NCI-H526 (cell line): ENCODE measurements at regions not wholly inside any gene's neighbourhood (a gene's known extent, or its start where the extent isn't known, plus 50 kb on each side); places are given as distances from the start of the nearest gene placed in this dataset.
"Not testable (repeated sequence)": the region's sequence is repeated elsewhere in the genome, so short reads cannot be mapped to it uniquely, and the experiment has no call there.

Source experiments
- DNase-seq, 2 experiments: peaks; one replicate each; lab custom pipeline; 2025; lab: John Stamatoyannopoulos, UW

DNA sequence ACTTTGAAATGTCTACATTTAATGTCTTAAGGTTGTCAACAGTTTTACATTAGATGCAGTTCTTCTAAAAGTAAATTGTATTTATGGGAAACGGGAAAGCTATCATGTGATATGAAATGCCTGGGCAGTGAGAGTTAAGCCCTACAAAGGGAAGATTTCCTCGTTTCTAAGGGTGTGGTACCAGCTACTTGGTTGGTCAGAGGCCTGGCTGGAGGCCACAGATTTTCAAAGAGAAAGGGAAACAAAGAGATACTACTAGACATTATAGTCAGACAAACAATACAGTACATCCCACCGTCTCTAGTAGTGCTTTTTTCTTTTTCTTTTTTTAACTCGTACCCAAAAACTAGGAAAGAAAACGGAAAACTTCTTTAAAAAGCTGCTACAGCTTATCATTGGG, 467.8 kb downstream of the PCDH7 start:
- DNase-seq, result no peak

DNA sequence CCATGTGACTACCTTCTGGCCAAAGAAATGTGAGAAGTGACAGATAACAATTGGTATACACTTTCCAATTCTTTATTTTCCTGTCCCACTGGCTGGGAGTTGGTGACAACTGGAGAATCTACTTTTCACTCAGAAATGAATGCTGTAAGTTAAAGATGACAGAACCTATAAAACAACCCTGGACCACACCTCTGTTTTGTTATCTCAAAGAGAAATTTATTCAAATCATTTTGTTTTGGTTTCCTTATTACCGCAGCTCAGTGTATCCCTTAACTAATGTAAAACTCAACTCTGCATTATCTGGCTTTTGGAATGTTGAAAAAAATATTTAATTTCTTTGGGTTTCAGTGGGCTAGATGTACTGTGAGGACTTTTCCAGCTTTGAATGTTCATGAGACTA, 469.8 kb downstream of the PCDH7 start:
- DNase-seq, result peak in 1 of 2 experiments; percentile 1

DNA sequence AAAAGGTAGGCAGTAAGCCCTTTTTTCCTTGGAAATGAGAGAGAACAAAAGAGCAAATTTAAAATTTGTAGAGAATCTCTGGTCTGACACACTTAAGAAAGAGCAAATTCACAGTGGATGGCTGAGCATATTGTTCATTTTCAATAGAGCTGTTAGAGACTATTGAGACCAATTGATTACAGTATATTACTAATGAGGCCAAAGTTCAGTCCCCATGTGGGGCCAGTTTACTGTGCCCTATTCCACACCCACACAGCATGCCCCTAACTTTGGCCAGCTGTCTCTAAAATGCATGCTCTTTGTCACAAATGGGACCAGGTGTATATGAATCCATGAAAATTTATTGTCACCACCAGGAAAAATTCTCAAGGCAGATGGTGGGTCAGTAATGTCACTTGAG, 470.5 kb downstream of the PCDH7 start:
- no peak for DNase-seq

DNA sequence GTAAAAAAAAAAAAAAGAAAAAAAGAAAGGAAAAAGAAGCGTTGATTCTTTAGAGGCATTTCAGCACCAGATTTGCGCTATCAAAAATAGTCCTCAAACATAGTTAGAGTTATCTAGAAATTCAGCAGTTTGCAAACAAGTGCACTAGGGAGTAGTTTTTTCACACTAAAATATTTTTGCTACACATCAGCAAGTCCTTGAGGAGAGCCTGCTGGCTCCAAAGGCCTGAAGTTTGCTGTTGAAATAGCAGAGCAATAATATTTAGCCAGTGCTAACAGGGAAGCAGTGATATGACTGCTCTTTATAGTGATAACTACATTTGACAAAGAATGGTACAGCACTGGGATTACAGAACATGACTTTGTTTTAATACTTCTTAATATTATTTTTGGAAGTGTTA, 472.2 kb downstream of the PCDH7 start:
- DNase-seq, result no peak

DNA sequence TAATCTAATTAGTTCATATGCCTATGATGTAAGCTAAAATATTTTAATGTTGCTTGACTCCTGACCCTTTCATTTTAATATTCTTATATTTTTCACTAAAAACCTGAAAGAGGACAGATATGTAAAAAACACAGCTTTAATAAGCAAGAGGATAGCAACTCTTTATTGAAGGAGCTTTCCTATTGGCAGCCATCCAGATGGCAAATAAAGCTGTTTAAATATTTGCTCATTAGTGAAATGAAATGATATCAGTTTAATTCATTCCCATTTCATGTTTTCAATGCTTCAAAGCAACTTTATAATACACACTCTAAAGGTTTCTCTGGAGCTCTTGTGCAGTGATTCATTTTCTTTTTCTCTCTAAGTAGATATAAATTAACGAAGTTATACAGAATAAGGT, 473.4 kb downstream of the PCDH7 start:
- DNase-seq, result no peak

DNA sequence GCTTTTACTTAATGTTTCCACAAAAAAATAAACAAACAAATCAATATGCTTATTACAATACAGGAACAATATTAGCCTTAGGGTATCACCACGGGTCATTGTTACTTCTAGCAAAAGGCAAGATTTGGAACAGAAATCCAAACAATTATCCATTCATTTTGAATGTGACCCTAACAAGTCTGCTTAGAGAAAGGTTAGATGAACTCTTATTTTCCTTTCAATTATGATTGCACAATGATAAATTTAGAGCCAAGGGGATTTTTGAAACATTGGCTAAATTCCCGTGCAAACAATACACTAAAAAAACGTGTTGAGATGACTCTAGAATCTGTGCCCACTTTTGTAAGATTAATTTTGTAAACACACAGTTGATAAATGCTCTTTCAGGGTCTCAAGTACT, 474.7 kb downstream of the PCDH7 start:
- DNase-seq, result no peak

DNA sequence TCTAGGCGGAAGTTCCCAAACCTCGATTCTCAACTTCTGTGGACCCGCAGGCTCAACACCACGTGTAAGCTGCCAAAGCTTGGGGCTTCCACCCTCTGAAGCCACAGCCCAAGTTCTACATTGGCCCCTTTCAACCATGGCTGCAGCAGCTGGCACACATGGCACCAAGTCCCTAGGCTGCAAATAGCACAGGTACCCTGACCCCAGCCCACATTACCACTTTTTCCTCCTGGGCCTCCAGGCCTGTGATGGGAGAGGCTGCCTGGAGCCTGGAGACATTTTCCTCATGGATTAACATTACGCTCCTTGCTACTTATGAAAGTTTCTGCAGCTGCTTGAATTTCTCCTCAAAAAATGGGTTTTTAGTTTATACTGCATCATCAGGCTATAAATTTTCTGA, 479.5 kb downstream of the PCDH7 start:
- DNase-seq, result no peak

DNA sequence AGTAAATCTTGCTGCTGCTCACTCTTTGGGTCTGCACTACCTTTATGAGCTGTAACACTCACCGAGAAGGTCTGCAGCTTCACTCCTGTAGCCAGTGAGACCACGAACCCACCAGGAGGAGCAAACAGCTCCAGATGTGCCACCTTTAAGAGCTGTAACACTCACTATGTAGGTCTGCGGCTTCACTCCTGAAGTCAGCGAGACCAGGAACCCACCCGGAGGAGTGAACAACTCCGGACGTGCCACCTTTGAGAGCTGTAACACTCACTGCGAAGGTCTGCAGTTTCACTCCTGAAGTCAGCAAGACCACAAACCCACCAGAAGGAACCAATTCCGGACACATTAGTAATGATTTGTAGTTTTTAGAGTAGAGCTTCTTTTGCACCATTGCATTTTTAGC, 481.9 kb downstream of the PCDH7 start:
- DNase-seq, result not testable (repeated sequence)

DNA sequence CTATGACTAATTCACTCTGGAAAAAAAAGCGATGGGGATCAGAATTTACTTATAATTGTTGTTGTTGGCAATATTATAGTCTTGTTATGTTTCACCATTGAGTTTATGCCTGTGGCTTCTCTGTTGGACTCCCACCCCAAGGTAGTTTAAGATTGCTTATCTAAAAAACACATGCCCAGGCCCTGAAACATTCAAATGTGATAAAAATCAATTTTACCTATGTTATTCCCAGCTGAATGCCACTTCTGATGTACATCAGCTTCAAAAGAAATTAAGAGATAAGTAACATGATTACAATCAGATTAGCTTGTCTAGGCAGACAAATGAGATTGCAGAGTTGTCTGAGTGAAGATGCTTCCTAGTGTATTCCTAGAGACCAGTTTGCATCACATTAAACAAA, 484.7 kb downstream of the PCDH7 start:
- DNase-seq, result no peak

DNA sequence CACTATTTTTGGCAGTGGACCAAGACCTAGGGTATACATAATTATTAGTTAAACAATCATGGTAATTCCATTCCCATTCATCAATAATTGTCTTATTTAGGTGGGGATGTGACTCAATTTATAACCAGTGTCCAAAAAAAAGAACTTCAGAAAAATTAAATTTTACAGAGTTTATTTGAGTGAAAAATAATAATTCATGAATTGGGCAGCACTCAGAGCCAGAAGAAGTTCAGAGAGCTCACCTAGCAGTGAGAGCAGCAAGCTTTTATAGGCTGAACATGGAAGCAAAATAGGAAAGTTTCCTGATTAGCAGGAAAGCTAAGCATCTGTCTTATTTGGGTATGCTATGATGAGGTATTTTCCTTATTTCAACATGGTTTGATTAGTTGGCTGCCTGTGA, 500.8 kb downstream of the PCDH7 start:
- no peak for DNase-seq

DNA sequence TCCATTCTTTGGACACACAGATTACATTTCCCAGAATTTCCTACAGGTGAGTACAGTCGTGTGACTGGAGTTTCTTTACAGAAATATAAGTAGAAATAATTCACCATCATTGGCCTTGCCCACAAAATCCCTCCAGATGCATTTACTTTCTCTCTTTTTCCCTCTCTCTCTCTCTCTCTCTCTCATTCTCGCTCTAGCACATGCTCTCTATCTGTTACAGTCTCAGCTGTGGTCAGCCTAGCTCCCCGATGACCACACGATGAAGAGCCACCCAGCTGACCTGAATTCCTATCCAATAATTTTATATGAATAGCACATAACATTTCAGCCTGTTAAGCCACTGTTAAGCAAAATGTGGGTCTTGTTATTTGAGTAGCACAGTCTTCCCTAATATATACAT, 507.9 kb downstream of the PCDH7 start:
- no peak for DNase-seq

DNA sequence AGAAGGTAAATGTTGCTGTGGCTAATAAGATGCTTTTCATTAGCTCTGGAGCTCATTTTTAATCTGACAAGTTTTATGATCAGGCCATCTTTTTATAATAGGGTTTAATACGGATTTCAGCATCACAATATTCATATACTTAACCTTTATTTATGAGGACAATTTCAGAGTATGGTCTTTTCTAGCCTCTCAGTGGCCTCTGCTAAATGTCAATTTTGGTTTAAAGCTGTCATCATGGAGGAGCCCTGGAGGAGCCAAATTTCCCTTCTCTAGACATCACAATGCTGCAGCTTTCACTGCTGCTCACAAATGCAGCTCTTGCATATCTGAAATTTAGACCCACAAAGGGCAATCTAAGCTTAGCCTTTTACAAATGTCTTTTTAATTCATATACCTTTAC, 510.4 kb downstream of the PCDH7 start:
- DNase-seq, result no peak

DNA sequence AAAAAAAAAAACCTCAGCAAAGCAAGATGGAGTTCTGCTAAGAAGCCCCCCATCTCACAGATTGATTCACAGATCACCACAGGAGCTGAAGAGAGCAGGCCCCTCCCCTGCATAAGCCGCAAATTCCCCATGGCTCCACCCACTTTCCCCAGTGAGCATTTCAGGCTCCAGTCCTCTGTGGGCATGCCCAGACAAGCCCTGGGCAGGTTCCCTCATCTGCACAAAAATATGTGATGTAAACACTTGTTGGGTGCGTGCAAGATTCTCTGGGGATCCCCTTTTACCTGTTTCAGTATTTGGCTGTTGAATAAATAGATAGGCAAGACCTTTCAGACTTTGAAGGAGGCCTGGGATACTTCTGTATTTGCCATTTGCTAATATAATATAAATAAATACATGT, 514.3 kb downstream of the PCDH7 start:
- DNase-seq, result peak in 1 of 2 experiments; percentile 18

DNA sequence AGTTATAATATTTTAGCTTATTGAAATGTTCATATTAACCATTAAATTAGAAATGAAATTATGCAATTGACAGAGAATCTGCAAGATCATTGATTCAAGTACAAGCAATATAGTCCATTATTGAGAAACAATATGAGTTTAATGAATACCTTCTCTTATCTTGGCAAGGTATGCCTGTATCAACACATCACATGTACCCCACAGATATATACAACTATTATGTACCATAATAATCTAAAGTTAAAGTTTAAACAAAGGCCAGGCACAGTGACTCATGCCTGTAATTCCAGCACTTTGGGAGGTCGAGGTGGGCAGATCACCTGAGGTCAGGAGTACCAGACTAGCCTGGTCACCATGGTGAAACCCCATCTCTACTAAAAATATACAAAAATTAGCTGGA, 514.7 kb downstream of the PCDH7 start:
- DNase-seq, result no peak

DNA sequence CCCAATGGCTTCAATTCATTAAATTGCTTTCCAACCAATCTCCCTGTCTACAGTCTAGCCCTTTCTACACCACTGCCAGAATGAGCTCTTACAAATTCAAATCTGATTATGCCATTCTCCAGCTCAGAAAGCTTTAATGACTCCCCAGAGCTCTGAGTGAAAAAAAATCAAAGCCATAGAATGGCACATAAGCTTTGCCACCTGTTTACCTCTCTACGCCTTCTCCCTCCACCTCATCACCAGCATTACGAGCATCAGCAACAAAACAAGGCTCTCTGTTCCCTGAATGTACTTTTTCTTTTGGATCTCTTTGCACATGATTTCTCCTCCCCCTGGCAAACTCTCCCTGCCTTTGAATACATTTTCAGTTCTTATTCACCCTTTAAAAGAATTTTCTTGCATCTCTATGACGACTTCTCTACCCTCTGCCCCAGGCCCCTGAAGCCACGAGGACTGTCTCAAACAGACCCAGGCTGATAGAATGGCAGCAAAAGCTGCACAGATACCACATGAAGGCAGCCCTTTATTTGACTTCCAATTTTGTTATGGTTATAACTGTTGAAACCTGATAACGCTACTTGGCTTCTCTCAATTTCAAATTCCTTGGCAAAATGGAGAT, 516.0 kb downstream of the PCDH7 start:
- DNase-seq, result no peak

DNA sequence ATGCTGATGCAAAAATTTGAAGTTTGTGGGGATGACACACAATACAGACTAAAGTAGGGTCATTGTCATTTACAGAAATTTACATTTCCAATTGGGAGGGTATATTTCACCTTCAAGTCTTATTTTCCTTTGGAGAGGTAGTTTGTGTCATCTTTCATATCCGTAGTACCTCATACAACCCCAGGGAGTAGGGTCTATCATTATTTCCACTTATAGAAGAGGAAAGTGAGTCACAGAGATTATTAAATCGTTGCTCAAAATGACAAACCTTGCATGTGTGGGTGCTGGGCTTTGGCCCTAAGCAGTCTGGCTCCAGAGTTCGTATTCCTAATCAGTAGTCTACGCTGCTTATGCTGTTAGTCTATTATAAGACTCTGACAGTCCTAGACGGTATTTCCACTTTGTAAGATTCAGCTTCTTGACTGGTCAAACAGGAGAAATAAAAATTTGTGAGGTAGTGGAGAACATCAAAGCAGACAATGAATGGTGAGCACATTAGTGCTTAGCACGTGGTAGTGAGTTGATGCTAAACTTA, 516.5 kb downstream of the PCDH7 start:
- DNase-seq, result no peak

DNA sequence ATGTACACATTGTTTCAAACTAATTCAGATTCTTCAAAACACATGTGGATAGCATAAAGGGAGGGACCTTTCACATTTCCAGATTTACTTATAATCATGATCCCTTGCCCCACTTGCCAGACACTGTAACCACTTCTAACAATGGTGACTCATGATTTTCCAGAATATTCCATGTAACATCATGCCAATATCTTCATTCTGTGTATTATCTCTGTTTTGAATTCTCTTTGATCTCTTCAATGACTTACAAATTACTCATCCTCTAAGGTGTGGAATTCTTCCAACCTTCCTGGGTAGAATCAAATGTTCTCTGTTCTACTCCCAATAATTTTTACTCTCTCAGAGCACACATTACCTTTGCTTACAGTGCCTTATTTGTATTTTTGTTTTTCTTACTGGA, 517.1 kb downstream of the PCDH7 start:
- DNase-seq, result no peak

DNA sequence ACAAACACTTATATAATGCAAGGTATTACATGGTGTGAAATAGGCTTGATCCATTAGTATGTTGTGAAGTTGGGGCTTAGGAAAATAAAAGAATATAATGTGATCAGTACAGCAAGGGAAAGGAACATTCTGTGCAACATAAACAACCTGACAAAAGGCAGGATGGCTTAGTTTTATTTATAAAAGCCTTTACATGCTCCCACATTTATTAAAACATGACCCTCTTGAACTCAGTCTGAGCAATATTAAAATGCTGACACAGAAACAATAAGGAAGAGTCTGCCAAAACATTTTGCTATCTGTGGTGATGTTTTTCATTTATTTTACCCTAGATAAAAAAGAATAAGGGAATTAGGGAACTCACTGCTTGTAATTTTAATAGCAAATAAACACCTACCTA, 519.7 kb downstream of the PCDH7 start:
- DNase-seq, result no peak

DNA sequence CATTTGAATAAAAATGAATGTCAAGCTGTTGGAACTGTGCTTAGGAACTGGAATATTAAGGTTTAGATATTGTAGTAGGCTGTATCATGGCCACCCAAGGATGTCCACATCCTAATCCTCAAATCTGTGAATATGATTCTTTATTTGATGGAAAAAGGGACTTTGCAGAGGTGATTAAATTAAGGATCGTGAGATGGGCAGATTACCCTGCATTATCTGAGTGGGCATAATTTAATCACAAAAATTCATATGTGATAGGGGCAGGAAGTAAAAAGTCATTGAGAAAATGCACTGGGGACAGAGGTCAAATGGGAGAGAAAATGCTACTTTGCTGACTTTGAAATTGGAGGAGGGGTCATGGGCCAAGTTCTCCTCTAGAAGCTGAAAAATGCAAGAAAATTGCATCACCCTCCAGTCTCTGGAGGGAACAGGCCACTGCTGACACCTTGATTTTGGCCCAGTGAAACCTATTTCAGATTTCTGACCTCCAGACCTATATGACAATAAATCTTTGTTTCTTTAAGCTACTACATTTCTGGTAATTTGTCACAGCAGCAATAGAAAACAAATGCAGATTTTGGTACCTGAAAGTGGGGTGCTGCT, 521.4 kb downstream of the PCDH7 start:
- no peak for DNase-seq

DNA sequence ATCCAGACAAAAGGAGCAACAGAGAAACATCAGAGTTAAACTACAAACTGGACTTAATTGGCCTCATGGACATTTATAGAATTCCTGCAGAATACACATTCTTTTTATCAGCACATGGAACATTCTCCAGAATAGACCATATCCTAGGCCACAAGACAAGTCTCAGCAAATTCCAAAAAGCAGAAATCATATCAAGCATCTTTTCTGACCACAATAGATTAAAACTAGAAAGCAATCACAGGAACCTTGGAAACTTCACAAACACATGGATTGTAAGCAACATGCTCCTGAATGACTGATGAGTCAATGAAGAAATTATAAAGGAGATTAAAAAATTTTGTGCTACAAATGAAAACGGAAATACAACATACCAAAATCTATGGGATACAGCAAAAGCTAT, 526.7 kb downstream of the PCDH7 start:
- DNase-seq, result no peak

DNA sequence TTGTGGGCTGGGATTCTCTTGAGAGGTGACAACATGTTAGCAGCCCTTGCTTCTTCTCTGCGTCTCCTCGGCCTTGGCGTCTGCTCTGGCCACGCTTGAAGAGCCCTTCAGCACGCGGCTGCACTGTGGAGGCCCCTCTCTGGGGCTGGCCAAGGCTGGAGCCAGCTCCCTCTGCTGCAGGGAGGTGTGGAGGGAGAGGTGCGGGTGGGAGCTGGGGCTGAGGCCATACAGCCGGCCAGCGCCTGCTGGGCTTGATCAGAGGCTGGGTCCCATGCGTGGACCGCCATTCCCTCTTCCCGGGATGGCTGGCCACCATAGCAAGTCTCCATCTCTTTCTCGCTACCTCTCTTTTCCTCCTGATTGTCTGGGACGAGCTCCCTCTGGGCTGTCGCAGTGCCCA, 539.0 kb downstream of the PCDH7 start:
- no peak for DNase-seq

DNA sequence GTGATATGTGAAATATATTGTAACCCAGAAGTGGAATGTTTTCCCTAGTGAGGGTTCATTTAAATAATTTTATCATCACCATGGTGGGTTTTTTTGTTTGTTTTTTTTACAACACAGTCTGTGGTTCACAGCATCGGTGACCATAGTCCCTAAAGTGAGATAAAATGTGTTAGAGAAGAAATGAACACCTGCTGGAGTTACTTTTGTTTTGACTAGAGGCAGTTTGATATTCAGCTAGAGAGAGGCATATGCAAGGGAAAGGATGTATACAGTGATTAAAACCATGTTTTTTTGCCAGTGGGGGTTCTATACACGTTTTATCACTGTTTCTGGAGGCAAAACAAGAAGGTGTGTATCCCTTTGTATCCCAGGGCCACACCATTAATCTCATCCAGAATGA, 541.5 kb downstream of the PCDH7 start:
- no peak for DNase-seq

DNA sequence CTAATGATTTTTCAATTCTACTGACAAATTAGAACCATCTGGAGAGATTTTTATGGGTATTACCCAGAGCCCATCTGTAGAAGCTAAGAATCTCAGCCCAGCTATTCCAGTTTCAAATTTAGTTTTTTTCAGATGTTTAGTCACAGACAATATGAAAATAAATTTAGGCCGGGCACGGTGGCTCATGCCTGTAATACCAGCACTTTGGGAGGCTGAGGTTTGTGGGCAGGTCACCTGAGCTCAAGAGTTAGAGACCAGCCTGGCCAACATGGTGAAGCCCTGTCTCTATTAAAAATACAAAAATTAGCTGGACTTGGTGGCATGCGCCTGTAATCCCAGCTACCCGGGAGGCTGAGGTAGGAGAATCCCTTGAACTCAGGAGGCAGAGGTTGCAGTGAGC, 545.9 kb downstream of the PCDH7 start:
- not testable (repeated sequence) for DNase-seq
